ENCODE measurements at regions not wholly inside any gene's neighbourhood (a gene's known extent, or its start where the extent isn't known, plus 50 kb on each side); places are given as distances from the start of the nearest gene placed in this dataset.

- TF ChIP-seq CTCF (IDR thresholded peaks at IDR 0.05) (no peak), POLR2A (IDR thresholded peaks at IDR 0.05) (no peak)
Observed at GRCh38 chr11:87924125-87924524, 251.1 kb downstream of the RAB38 start.

All from heart left ventricle (tissue), 13 donors.